ENCODE measurements at regions not wholly inside any gene's neighbourhood (a gene's known extent, or its start where the extent isn't known, plus 50 kb on each side); places are given as distances from the start of the nearest gene placed in this dataset.

DNA sequence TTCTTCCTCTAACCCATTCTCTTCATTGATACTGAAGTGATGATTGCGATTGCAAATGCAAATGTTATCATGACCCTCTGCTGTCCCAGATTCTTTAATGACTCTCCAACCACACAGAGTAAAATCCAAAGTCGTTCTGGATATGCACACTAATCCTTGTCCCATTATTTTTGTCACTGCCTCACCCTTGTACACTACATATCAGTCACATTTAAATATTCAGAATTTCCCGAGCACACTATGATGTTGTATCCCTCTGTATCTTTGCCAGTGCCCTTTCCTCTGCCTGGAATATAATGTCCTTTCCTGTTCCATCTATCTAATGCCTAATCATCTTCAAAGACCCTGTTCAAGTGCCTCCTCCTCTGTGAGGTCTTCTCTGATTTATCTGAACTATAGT lies 55.4 kb upstream of the MMP13 start:
- DNase-seq (ENCODE audit: low spot score): no peak

- DNase-seq (ENCODE audit: low spot score): peak; percentile 14
These were observed 52.0 kb upstream of the MMP13 start for GRCh38 chr11:103007521-103007920.

Data from AG08396 (cell line).